ENCODE measurements at regions not wholly inside any gene's neighbourhood (a gene's known extent, or its start where the extent isn't known, plus 50 kb on each side); places are given as distances from the start of the nearest gene placed in this dataset.

- no peak for ATAC-seq
- Histone ChIP-seq H3K4me3 (no peak overlapping the region), H3K27me3 (no peaks in the 10 kb centered on the region), H3K4me1 (no peaks in the 10 kb centered on the region), H3K9me3 (no peaks in the 10 kb centered on the region), H3K36me3 (no peaks in the 10 kb centered on the region), H3K27ac (no peak overlapping the region)
- intact Hi-C loops (cut with DNase I), result no loop called here
- 43% methylated on average over 1 of the region's 1 CpG for WGBS (ENCODE audit: insufficient coverage, low coverage, low lambda C conversion rate, missing lambda C conversion rate)
- no peak for DNase-seq
- TF ChIP-seq CTCF (IDR thresholded peaks at IDR 0.05) (no peak), POLR2A (IDR thresholded peaks at IDR 0.05) (no peak)
These were observed 218.3 kb upstream of the IER5L start for GRCh38 chr9:129396365-129396708.

GRCh38 chr9:129395633-129396364 lies 217.7 kb upstream of the IER5L start:
- Histone ChIP-seq H3K27ac (no peak overlapping the region), H3K4me3 (no peak overlapping the region), H3K4me1 (no peaks in the 10 kb centered on the region), H3K36me3 (no peaks in the 10 kb centered on the region), H3K27me3 (no peaks in the 10 kb centered on the region), H3K9me3 (no peaks in the 10 kb centered on the region)
- TF ChIP-seq CTCF (IDR thresholded peaks at IDR 0.05) (no peak), POLR2A (IDR thresholded peaks at IDR 0.05) (no peak)
- intact Hi-C loops (cut with DNase I), result no loop called here
- ATAC-seq (no peak), DNase-seq (no peak)
- WGBS (ENCODE audit: insufficient coverage, low coverage, low lambda C conversion rate, missing lambda C conversion rate), result 19% methylated on average over 3 of the region's 3 CpGs

DNA sequence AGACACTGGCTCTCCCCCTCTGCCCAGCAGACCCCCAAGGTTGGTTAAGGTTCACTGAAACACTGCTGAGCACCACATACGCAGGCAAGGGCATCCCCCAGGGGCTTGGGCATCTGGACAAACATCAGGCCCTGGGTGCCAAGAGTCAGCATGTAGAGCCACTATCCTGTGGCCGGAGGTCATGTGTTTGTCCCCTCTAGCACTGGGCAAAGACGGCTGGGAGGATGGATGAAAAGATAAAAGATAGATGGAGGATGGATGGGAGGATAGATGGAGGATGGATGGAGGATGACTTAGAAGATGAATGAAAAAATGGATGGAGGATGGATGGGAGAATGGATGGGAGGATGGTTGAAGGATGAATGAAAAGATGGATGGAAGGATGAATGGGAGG lies 216.8 kb upstream of the IER5L start:
- DNase-seq, result no peak
- no peak for TF ChIP-seq CTCF (IDR thresholded peaks at IDR 0.05)
- TF ChIP-seq POLR2A (IDR thresholded peaks at IDR 0.05), result no peak

GRCh38 chr9:129394061-129394885 lies 216.2 kb upstream of the IER5L start:
- no peak overlapping the region for H3K4me3 ChIP-seq
- 65% methylated on average over 10 of the region's 25 CpGs for WGBS (ENCODE audit: insufficient coverage, low coverage, low lambda C conversion rate, missing lambda C conversion rate)
- no peak for ATAC-seq
- TF ChIP-seq POLR2A (IDR thresholded peaks at IDR 0.05) (no peak), CTCF (IDR thresholded peaks at IDR 0.05) (no peak)
- intact Hi-C loops (cut with DNase I), result no loop called here
- no peaks in the 10 kb centered on the region for H3K36me3 ChIP-seq
- H3K9me3 ChIP-seq, result no peaks in the 10 kb centered on the region
- no peak for DNase-seq
- H3K27me3 ChIP-seq, result no peaks in the 10 kb centered on the region
- H3K4me1 ChIP-seq, result no peaks in the 10 kb centered on the region
- no peak overlapping the region for H3K27ac ChIP-seq

More for the DNA sequence above, 216.8 kb upstream of the IER5L start:
- Histone ChIP-seq H3K9me3 (no peaks in the 10 kb centered on the region), H3K27me3 (no peaks in the 10 kb centered on the region), H3K36me3 (no peaks in the 10 kb centered on the region), H3K4me3 (no peak overlapping the region), H3K4me1 (no peaks in the 10 kb centered on the region), H3K27ac (no peak overlapping the region)
- ATAC-seq, result no peak
- WGBS (ENCODE audit: insufficient coverage, low coverage, low lambda C conversion rate, missing lambda C conversion rate), result 27% methylated on average over 2 of the region's 3 CpGs
- intact Hi-C loops (cut with DNase I), result no loop called here
